Mononuclear cell (primary cell): ENCODE measurements at regions not wholly inside any gene's neighbourhood (a gene's known extent, or its start where the extent isn't known, plus 50 kb on each side); places are given as distances from the start of the nearest gene placed in this dataset.

ENCODE experiments used
- H3K27me3 ChIP-seq: 2 replicates; pipeline ENCODE4 v1.6.0; 2011; ENCODE audit warnings: low read length, control low read depth; ENCODE audit not compliant: insufficient read depth
- H3K4me1 ChIP-seq: 2 replicates; pipeline ENCODE4 v1.5.1; 2011; ENCODE audit warnings: mild to moderate bottlenecking, low read length, control low read depth; ENCODE audit not compliant: insufficient read depth
- H3K4me3 ChIP-seq: 2 replicates; pipeline ENCODE4 v1.5.1; 2011; ENCODE audit warnings: mild to moderate bottlenecking, low read length, moderate library complexity
- H3K9me3 ChIP-seq: 2 replicates; pipeline ENCODE4 v1.5.1; 2011; ENCODE audit warnings: low read depth, mild to moderate bottlenecking, control low read depth, low read length

DNA sequence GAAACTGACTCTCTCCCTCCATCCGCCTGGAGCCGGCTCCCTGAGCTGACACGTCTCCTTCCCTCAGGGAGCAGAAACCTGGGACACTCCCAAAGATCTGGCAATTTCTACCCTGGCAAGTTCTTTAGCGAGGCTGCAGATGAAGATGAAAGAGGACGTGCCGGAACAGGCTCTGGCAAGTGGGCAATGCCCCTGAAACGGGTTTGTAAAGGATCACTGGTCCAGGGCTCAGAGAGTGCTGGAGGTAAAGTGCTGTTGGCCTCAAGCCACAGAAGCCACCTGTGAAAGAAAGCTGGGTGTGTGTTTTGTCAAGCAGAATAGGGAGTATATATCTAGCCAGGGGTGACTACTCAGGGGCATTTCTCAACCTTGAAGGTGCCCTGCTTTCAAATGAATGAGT lies 131.4 kb upstream of the ATP6AP2 start:
- H3K9me3 ChIP-seq, result no peaks in the 10 kb centered on the region
- no peaks in the 10 kb centered on the region for H3K4me1 ChIP-seq
- no peaks in the 10 kb centered on the region for H3K27me3 ChIP-seq
- no peak overlapping the region for H3K4me3 ChIP-seq

DNA sequence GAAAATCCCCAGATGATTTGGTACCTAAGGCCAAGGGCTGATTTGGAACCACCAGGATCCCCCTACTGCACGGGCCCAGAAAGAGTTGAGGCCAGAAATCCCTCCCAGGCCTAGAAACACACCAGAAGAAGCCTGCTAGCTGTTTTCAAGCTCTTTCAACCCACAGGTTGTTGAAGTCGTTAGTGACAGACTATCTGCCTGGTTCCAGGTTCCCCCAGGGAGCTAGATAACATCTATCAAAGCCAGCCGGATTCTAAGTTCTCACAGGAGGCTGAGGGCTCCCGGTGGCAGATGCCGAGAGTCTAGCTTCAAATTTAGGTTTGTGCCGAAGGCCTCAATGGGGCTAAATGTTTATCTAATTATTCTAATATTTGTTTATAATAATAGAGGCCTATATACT lies 132.0 kb upstream of the ATP6AP2 start:
- H3K27me3 ChIP-seq, result no peaks in the 10 kb centered on the region
- H3K4me1 ChIP-seq, result no peaks in the 10 kb centered on the region
- no peak overlapping the region for H3K4me3 ChIP-seq

GRCh38 chrX:40446921-40447320 lies 133.8 kb upstream of the ATP6AP2 start:
- Histone ChIP-seq H3K27me3 (no peaks in the 10 kb centered on the region), H3K4me1 (no peaks in the 10 kb centered on the region), H3K9me3 (no peaks in the 10 kb centered on the region), H3K4me3 (no peak overlapping the region)

More for the DNA sequence above, 132.0 kb upstream of the ATP6AP2 start:
- H3K9me3 ChIP-seq, result no peaks in the 10 kb centered on the region

DNA sequence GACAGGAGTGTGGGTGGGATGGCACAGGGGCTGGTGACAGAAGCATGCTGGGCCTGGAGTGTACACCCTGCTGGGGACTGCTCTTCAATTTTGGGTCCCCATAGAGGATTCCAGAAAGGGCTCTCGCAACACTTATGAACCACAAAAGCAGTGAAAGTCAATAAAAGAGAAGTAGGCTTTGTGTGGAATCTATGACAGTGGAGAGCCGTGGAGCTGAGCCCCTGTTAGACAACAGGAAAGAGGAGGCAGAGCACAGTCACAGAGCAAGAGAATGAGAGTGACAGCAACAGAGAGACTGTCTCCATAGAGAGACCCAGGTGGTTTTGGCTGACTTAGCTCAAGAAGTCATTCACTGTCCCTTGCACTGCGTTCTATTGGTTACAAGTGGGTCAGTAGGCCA lies 135.1 kb upstream of the ATP6AP2 start:
- Histone ChIP-seq H3K4me1 (peaks cover under 1% of the 10 kb centered on the region), H3K4me3 (no peak overlapping the region), H3K9me3 (no peaks in the 10 kb centered on the region)

GRCh38 chrX:40444798-40445496 lies 135.8 kb upstream of the ATP6AP2 start:
- H3K4me3 ChIP-seq, result no peak overlapping the region
- no peaks in the 10 kb centered on the region for H3K27me3 ChIP-seq
- H3K9me3 ChIP-seq, result no peaks in the 10 kb centered on the region
- peaks cover 8% of the 10 kb centered on the region for H3K4me1 ChIP-seq

More for the DNA sequence above, 135.1 kb upstream of the ATP6AP2 start:
- no peaks in the 10 kb centered on the region for H3K27me3 ChIP-seq

DNA sequence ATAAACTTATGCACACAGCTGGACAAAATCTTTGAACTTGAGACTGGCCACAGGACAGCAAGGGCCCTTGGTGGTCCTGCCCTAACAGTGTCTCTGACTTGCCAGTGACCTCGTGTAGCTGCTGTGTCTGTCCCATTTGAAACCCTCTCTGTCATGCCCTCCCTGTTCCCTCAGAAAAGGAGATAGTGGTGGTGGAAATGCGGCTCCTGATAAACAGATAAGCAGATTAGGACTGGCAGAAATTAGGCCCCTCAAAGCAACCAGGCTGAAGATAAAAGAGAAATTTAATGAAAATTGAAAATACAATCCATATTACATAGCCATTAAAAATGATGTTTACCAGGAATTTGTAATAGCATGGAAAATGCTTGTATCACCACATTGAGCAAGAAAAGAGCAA lies 136.6 kb upstream of the ATP6AP2 start:
- Histone ChIP-seq H3K9me3 (no peaks in the 10 kb centered on the region), H3K4me1 (peaks cover 15% of the 10 kb centered on the region), H3K27me3 (no peaks in the 10 kb centered on the region), H3K4me3 (no peak overlapping the region)

DNA sequence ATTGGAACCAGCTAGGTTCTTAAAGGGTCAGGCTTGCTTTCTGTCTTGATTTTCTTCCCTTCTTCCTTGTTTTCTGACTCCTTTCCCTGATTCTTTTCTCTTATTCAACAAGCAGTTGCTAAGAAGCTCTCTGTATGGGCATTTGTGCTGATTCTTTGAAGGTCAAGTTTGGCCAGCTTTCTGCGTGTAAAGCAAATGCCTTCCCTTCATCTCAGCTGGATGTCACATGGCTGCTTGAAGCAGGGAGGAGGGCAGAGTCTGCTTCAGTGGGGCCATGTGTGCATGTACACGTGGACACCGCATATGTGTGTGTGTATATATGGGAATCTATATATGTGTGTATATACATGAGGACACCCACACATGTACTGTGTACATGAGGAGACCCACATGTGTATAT lies 139.9 kb upstream of the ATP6AP2 start:
- Histone ChIP-seq H3K4me3 (no peak overlapping the region), H3K9me3 (no peaks in the 10 kb centered on the region), H3K27me3 (no peaks in the 10 kb centered on the region), H3K4me1 (peaks cover 15% of the 10 kb centered on the region)

GRCh38 chrX:40439625-40440532 lies 140.9 kb upstream of the ATP6AP2 start:
- Histone ChIP-seq H3K27me3 (no peaks in the 10 kb centered on the region), H3K4me3 (no peak overlapping the region), H3K9me3 (no peaks in the 10 kb centered on the region), H3K4me1 (peaks cover 21% of the 10 kb centered on the region)

DNA sequence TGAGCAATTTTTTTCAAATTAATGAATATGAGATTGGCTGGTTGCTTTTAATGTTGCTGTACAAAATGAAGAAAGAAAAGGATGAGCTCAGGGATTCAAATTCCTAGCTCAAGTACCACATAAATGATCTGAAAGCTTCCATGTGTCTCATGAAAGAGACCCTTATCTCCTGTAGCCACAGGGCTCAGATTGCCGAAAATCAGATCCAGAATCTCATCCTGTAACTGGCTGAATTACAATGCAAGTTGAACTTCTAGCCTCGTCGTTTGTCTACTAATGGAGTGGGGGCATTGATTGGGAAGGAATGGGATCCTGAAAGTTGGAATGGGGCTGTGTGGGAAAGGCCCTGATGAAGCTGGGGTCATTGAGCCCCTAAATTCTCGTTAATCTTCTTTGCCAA lies 143.4 kb upstream of the ATP6AP2 start:
- Histone ChIP-seq H3K9me3 (no peaks in the 10 kb centered on the region), H3K4me1 (peaks cover 21% of the 10 kb centered on the region), H3K27me3 (no peaks in the 10 kb centered on the region)

DNA sequence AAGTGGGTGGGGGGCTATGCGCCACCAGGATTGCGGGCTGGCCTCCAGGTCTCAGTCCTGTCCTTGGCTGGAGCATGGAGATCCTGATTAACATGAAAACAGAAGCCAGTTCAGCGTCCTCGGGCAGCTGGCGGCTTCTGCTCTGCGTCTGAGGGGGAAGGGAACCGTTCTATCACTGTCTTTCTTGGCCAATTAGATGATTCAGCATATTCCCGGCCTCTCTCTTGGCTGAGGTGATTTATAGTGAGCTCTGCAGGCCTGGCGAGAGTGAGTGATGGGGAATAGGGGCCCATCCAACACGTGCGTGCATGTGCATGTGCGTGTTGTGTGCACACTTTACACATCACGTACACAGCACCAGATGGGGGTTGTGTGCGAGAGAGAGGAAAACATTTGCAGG lies 145.8 kb upstream of the ATP6AP2 start:
- H3K4me3 ChIP-seq, result no peak overlapping the region
- no peaks in the 10 kb centered on the region for H3K9me3 ChIP-seq
- H3K4me1 ChIP-seq, result peaks cover 14% of the 10 kb centered on the region
- H3K27me3 ChIP-seq, result no peaks in the 10 kb centered on the region

More for the DNA sequence above, 143.4 kb upstream of the ATP6AP2 start:
- no peak overlapping the region for H3K4me3 ChIP-seq

DNA sequence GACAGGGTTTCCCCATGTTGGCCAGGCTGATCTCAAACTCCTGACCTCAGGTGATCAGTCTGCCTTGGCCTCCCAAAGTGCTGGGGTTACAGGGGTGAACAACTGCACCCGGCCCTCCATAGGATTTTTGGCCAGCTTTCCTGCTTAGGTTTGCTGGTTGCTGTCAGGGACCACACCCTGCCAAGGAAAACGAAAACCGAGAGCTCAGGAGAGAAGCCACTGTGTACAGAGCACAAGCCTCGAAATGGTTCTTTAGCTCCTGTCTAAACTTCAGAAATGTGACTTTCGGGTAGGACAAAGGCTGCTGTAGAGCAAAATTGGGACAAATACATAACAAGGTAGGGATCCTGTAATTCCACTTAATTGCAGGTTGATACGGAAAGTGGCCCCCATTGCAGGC lies 146.3 kb upstream of the ATP6AP2 start:
- Histone ChIP-seq H3K27me3 (no peaks in the 10 kb centered on the region), H3K4me3 (no peak overlapping the region), H3K4me1 (peaks cover 9% of the 10 kb centered on the region), H3K9me3 (no peaks in the 10 kb centered on the region)

GRCh38 chrX:40433160-40433559 lies 147.6 kb upstream of the ATP6AP2 start:
- Histone ChIP-seq H3K4me1 (peaks cover 7% of the 10 kb centered on the region), H3K27me3 (no peaks in the 10 kb centered on the region), H3K9me3 (no peaks in the 10 kb centered on the region), H3K4me3 (no peak overlapping the region)

- Histone ChIP-seq H3K4me3 (no peak overlapping the region), H3K9me3 (no peaks in the 10 kb centered on the region), H3K27me3 (no peaks in the 10 kb centered on the region), H3K4me1 (peaks cover 3% of the 10 kb centered on the region)
Measured at GRCh38 chrX:40424259-40424658, 156.5 kb upstream of the ATP6AP2 start.

GRCh38 chrX:40423299-40423698 lies 157.5 kb upstream of the ATP6AP2 start:
- peaks cover 13% of the 10 kb centered on the region for H3K4me1 ChIP-seq

DNA sequence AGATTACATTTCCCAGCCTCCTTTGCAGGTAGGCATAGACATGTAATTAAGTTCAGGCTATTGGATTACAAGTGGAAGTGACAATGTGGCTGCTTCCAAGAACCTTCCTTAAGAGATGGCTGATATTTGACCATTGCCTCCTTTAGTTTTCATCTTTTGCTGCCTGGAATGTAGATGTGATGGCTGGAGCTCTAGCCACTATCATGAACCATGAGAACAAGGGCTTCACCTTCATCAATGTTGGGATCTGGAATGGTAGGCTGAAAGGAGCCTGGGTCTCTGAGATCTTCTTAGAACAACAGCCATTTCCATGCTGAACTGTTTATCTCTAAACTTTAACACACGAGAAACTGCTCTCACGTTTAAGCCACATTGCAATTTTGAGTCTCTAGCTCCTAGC lies 158.7 kb upstream of the ATP6AP2 start:
- H3K27me3 ChIP-seq, result no peaks in the 10 kb centered on the region
- H3K4me3 ChIP-seq, result no peak overlapping the region
- no peaks in the 10 kb centered on the region for H3K9me3 ChIP-seq
- peaks cover 13% of the 10 kb centered on the region for H3K4me1 ChIP-seq

More at GRCh38 chrX:40423299-40423698, 157.5 kb upstream of the ATP6AP2 start:
- H3K9me3 ChIP-seq, result no peaks in the 10 kb centered on the region
- no peak overlapping the region for H3K4me3 ChIP-seq
- no peaks in the 10 kb centered on the region for H3K27me3 ChIP-seq
